CD4-positive, CD25-positive, alpha-beta regulatory T cell (primary cell): ENCODE measurements at regions not wholly inside any gene's neighbourhood (a gene's known extent, or its start where the extent isn't known, plus 50 kb on each side); places are given as distances from the start of the nearest gene placed in this dataset.

Experiments
- ATAC-seq, 2 donors: fragments of 150-1000 bp; cut with Tn5 transposase; one replicate each; pipeline ENCODE4 v1.10.0; 2021; ENCODE audit warnings: low read depth in 2 of 2, moderate number of reproducible peaks in 2 of 2, moderate library complexity in 1 of 2
- DNase-seq, 3 donors: peaks; one replicate each; pipeline versions ENCODE4 v3.0.0 to v3.0.0-alpha.2; 2012 to 2022; ENCODE audit warnings: mixed read lengths in 1 of 3
- H3K27ac ChIP-seq: one replicate; pipeline ENCODE4 v1.7.0; 2013; ENCODE audit warnings: mild to moderate bottlenecking, low read length; ENCODE audit not compliant: insufficient read depth, poor library complexity, severe bottlenecking
- H3K27me3 ChIP-seq: one replicate; pipeline ENCODE4 v1.7.0; 2013; ENCODE audit warnings: low read length; ENCODE audit not compliant: control insufficient read depth, insufficient read depth
- H3K36me3 ChIP-seq: one replicate; pipeline ENCODE4 v1.7.0; 2013; ENCODE audit warnings: mild to moderate bottlenecking, low read length, moderate library complexity; ENCODE audit not compliant: control insufficient read depth, insufficient read depth
- H3K4me1 ChIP-seq: 2 replicates; pipeline ENCODE4 v1.7.0; 2013; ENCODE audit warnings: mild to moderate bottlenecking, low read length; ENCODE audit not compliant: insufficient read depth, control insufficient read depth, poor library complexity, severe bottlenecking
- H3K4me3 ChIP-seq: one replicate; pipeline ENCODE4 v1.7.0; 2013; ENCODE audit warnings: low read depth, mild to moderate bottlenecking, low read length, moderate library complexity
- H3K9me3 ChIP-seq, 2 experiments: 1 replicate in 1 of 2; 2 replicates in 1 of 2; pipeline ENCODE4 v1.7.0; 2013; ENCODE audit warnings: low read length in 2 of 2, mild to moderate bottlenecking in 1 of 2, moderate library complexity in 1 of 2; ENCODE audit not compliant: control insufficient read depth in 2 of 2
- H3K27ac Mint-ChIP-seq, 3 donors: one replicate each; pipeline ENCODE4 v1.8.0; 2020 to 2022; ENCODE audit warnings: mild to moderate bottlenecking in 3 of 3, mixed read lengths in 3 of 3, moderate library complexity in 2 of 3
- H3K27me3 Mint-ChIP-seq: one replicate; pipeline ENCODE4 v1.8.0; 2022; ENCODE audit warnings: mild to moderate bottlenecking, mixed read lengths
- H3K36me3 Mint-ChIP-seq: one replicate; pipeline ENCODE4 v1.8.0; 2020; ENCODE audit warnings: mixed read lengths
- H3K4me1 Mint-ChIP-seq, 4 donors: one replicate each; pipeline ENCODE4 v1.8.0; 2020 to 2022; ENCODE audit warnings: mixed read lengths in 4 of 4, mild to moderate bottlenecking in 1 of 4
- H3K4me3 Mint-ChIP-seq, 4 donors: one replicate each; pipeline ENCODE4 v1.8.0; 2020 to 2022; ENCODE audit warnings: mild to moderate bottlenecking in 4 of 4, mixed read lengths in 4 of 4, moderate library complexity in 3 of 4
- H3K9me3 Mint-ChIP-seq, 7 donors: one replicate each; pipeline ENCODE4 v1.8.0; 2020 to 2022; ENCODE audit warnings: mixed read lengths in 7 of 7, mild to moderate bottlenecking in 3 of 7, moderate library complexity in 2 of 7

- H3K4me1 ChIP-seq, result no peaks in the 10 kb centered on the region
- H3K4me3 Mint-ChIP-seq, result no peak overlapping the region
- H3K27ac Mint-ChIP-seq, result no peak overlapping the region
- H3K27ac ChIP-seq, result no peak overlapping the region
- peaks cover 0 to 2% (median 0%) of the 10 kb centered on the region in 7 donors for H3K9me3 Mint-ChIP-seq
- H3K27me3 ChIP-seq, result peaks cover 3% of the 10 kb centered on the region
- H3K36me3 ChIP-seq, result no peaks in the 10 kb centered on the region
- no peak for ATAC-seq
- no peaks in the 10 kb centered on the region for H3K4me1 Mint-ChIP-seq
- no peak overlapping the region for H3K4me3 ChIP-seq
- no peaks in the 10 kb centered on the region for H3K36me3 Mint-ChIP-seq
- no peaks in the 10 kb centered on the region for H3K9me3 ChIP-seq
- peaks cover 6% of the 10 kb centered on the region for H3K27me3 Mint-ChIP-seq
- DNase-seq, result no peak
Measured at GRCh38 chr4:112896609-112897190, 152.8 kb upstream of the ANK2 start.

GRCh38 chr4:112897543-112897942, 151.9 kb upstream of the ANK2 start:
- Mint-ChIP-seq H3K4me1 (no peaks in the 10 kb centered on the region), H3K36me3 (no peaks in the 10 kb centered on the region), H3K9me3 (peaks cover 0 to 2% (median 0%) of the 10 kb centered on the region in 7 donors), H3K27ac (no peak overlapping the region), H3K4me3 (no peak overlapping the region), H3K27me3 (peaks cover 4% of the 10 kb centered on the region)
- Histone ChIP-seq H3K27me3 (peaks cover 3% of the 10 kb centered on the region), H3K4me3 (no peak overlapping the region), H3K4me1 (no peaks in the 10 kb centered on the region), H3K27ac (no peak overlapping the region), H3K36me3 (no peaks in the 10 kb centered on the region), H3K9me3 (no peaks in the 10 kb centered on the region)
- DNase-seq (no peak), ATAC-seq (no peak)

GRCh38 chr4:112898357-112899141, 150.9 kb upstream of the ANK2 start:
- Mint-ChIP-seq H3K9me3 (peaks cover 0 to 2% (median 0%) of the 10 kb centered on the region in 7 donors), H3K27me3 (peaks cover 4% of the 10 kb centered on the region), H3K36me3 (no peaks in the 10 kb centered on the region), H3K4me3 (no peak overlapping the region), H3K27ac (peak overlapping the region in 1 of 3 donors; percentile 68), H3K4me1 (no peaks in the 10 kb centered on the region)
- Histone ChIP-seq H3K27ac (no peak overlapping the region), H3K36me3 (no peaks in the 10 kb centered on the region), H3K27me3 (peaks cover 3% of the 10 kb centered on the region), H3K4me3 (no peak overlapping the region), H3K9me3 (no peaks in the 10 kb centered on the region), H3K4me1 (no peaks in the 10 kb centered on the region)
- no peak for DNase-seq
- no peak for ATAC-seq

- H3K9me3 ChIP-seq, result no peaks in the 10 kb centered on the region
- no peak overlapping the region for H3K4me3 ChIP-seq
- Mint-ChIP-seq H3K36me3 (no peaks in the 10 kb centered on the region), H3K27ac (no peak overlapping the region), H3K9me3 (peaks cover 0 to 2% (median 0%) of the 10 kb centered on the region in 7 donors), H3K4me1 (no peaks in the 10 kb centered on the region), H3K27me3 (peaks cover 4% of the 10 kb centered on the region), H3K4me3 (no peak overlapping the region)
- H3K4me1 ChIP-seq, result no peaks in the 10 kb centered on the region
- peaks cover 3% of the 10 kb centered on the region for H3K27me3 ChIP-seq
- H3K36me3 ChIP-seq, result no peaks in the 10 kb centered on the region
- DNase-seq (no peak), ATAC-seq (no peak)
- no peak overlapping the region for H3K27ac ChIP-seq
Measured at GRCh38 chr4:112900416-112900815, 149.0 kb upstream of the ANK2 start.

DNA sequence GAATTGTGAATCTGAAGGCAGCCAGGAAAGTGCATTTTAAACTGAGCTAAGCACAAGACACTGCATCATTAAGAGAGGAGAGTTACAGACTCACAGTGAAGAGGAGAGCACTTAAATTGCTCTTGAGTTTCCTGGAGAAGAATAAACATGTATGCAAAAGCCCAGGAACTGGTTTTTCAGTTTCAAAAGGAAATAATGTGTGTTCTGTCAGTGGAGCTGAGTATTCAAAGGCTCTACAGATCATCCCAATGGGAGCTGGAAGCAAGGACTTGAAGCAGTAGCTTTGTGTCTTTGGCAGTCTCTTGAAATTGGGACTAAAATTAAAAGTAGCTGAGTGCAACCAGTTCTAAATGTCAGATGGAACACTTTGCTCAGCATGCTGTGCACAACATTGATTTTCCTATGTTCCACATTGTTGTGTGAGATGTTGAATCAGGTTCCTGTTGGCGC, 147.5 kb upstream of the ANK2 start:
- Mint-ChIP-seq H3K4me1 (no peaks in the 10 kb centered on the region), H3K9me3 (peaks cover 0 to 2% (median 0%) of the 10 kb centered on the region in 7 donors), H3K36me3 (no peaks in the 10 kb centered on the region), H3K27me3 (peaks cover 6% of the 10 kb centered on the region), H3K27ac (no peak overlapping the region), H3K4me3 (no peak overlapping the region)
- H3K9me3 ChIP-seq, result no peaks in the 10 kb centered on the region
- no peaks in the 10 kb centered on the region for H3K36me3 ChIP-seq
- no peak overlapping the region for H3K27ac ChIP-seq
- H3K4me1 ChIP-seq, result no peaks in the 10 kb centered on the region
- ATAC-seq, result no peak
- no peak for DNase-seq
- H3K4me3 ChIP-seq, result no peak overlapping the region
- peaks cover 5% of the 10 kb centered on the region for H3K27me3 ChIP-seq

DNA sequence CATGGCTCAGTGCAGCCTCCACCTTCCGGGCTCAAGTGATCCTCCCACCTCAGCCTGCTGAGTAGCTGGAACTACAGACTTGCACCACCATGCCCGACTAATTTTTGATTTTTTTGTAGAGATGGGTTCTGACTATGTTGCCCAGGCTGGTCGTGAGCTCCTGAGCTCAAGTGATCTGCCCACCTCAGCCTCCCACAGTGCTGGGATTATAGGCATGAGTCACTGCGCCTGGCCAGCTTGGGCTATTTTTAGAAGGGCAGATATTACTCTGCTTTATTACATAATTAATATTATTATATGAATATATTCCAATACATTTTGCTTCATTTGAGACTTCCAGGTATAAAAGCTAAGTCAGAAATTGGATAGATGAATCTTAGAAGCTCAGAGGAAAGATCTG, 143.7 kb upstream of the ANK2 start:
- no peaks in the 10 kb centered on the region for H3K36me3 ChIP-seq
- Mint-ChIP-seq H3K4me1 (peaks cover 0 to 4% (median 0%) of the 10 kb centered on the region in 4 donors), H3K4me3 (no peak overlapping the region), H3K36me3 (no peaks in the 10 kb centered on the region), H3K9me3 (peaks cover 0 to 2% (median 0%) of the 10 kb centered on the region in 7 donors), H3K27me3 (peaks cover 9% of the 10 kb centered on the region), H3K27ac (no peak overlapping the region)
- no peak for ATAC-seq
- H3K4me1 ChIP-seq, result no peaks in the 10 kb centered on the region
- H3K9me3 ChIP-seq, result no peaks in the 10 kb centered on the region
- DNase-seq, result no peak
- no peak overlapping the region for H3K4me3 ChIP-seq
- peaks cover 4% of the 10 kb centered on the region for H3K27me3 ChIP-seq
- no peak overlapping the region for H3K27ac ChIP-seq

GRCh38 chr4:112908511-112908910, 140.9 kb upstream of the ANK2 start:
- no peak overlapping the region for H3K4me3 ChIP-seq
- no peaks in the 10 kb centered on the region for H3K36me3 ChIP-seq
- no peaks in the 10 kb centered on the region for H3K9me3 ChIP-seq
- Mint-ChIP-seq H3K9me3 (peaks cover 0 to 2% (median 0%) of the 10 kb centered on the region in 7 donors), H3K27ac (no peak overlapping the region), H3K4me1 (peaks cover 0 to 4% (median 0%) of the 10 kb centered on the region in 4 donors), H3K27me3 (peaks cover 9% of the 10 kb centered on the region), H3K4me3 (no peak overlapping the region), H3K36me3 (no peaks in the 10 kb centered on the region)
- H3K4me1 ChIP-seq, result no peaks in the 10 kb centered on the region
- no peak overlapping the region for H3K27ac ChIP-seq
- ATAC-seq (no peak), DNase-seq (peak in 1 of 3 donors; percentile 0)
- peaks cover 4% of the 10 kb centered on the region for H3K27me3 ChIP-seq
